Coronary artery (tissue), 2 donors: ENCODE measurements at regions not wholly inside any gene's neighbourhood (a gene's known extent, or its start where the extent isn't known, plus 50 kb on each side); places are given as distances from the start of the nearest gene placed in this dataset.

Source experiments
- DNase-seq: peaks from one replicate; pipeline ENCODE4 v3.0.0-alpha.2; 2017; ENCODE audit warnings: low spot score
- H3K27ac ChIP-seq, 2 donors: fragments of 200-600 bp; sonication (generic); one replicate each; pipeline ENCODE4 v1.5.1; 2016 to 2019
- H3K4me3 ChIP-seq: fragments of 200-600 bp; sonication (generic); 2 replicates; pipeline ENCODE4 v1.5.1; 2016; ENCODE audit warnings: mild to moderate bottlenecking, moderate library complexity
- CTCF ChIP-seq: fragments of 200-600 bp; sonication (generic); IDR thresholded peaks from one replicate; pipeline ENCODE4 v1.5.1; 2019; ENCODE audit warnings: antibody characterized with exemption

- no peak overlapping the region for H3K4me3 ChIP-seq
- TF ChIP-seq CTCF = no peak
- DNase-seq = no peak
- no peak overlapping the region for H3K27ac ChIP-seq
Measured at GRCh38 chr3:153599685-153600084, 437.7 kb downstream of the RAP2B start.

- Histone ChIP-seq H3K27ac (no peak overlapping the region), H3K4me3 (no peak overlapping the region)
- DNase-seq = no peak
- no peak for TF ChIP-seq CTCF
Measured at GRCh38 chr3:153600896-153601295, 438.9 kb downstream of the RAP2B start.

GRCh38 chr3:153601374-153601853, 439.4 kb downstream of the RAP2B start:
- DNase-seq = no peak
- TF ChIP-seq CTCF = no peak
- Histone ChIP-seq H3K4me3 (no peak overlapping the region), H3K27ac (no peak overlapping the region)

DNA sequence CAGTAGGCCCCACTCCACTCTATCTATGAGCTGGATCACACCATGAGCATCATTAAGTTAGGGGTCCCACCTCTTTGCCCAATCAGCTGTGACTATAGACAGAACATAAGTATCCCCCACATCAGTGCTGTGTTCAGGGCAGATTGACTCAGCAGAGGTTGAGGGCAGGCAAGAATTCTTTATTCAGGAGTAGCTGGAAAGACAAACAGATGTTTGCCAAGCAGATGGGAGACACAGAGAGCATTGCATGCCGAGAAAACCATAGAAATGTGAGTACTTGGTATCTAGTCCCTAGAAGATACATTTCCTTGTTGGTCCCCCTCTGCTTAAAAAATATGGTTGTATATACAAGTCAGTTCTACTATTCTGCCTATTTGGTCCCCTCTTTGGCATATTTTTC, 440.8 kb downstream of the RAP2B start:
- no peak overlapping the region for H3K27ac ChIP-seq
- no peak overlapping the region for H3K4me3 ChIP-seq
- no peak for DNase-seq
- no peak for TF ChIP-seq CTCF

GRCh38 chr3:153614140-153614539, 452.1 kb downstream of the RAP2B start:
- TF ChIP-seq CTCF = no peak

GRCh38 chr3:153614563-153614962, 452.5 kb downstream of the RAP2B start:
- no peak for TF ChIP-seq CTCF
- no peak overlapping the region for H3K4me3 ChIP-seq
- no peak overlapping the region for H3K27ac ChIP-seq
- no peak for DNase-seq

More at GRCh38 chr3:153614140-153614539, 452.1 kb downstream of the RAP2B start:
- Histone ChIP-seq H3K27ac (no peak overlapping the region), H3K4me3 (no peak overlapping the region)
- DNase-seq = no peak

DNA sequence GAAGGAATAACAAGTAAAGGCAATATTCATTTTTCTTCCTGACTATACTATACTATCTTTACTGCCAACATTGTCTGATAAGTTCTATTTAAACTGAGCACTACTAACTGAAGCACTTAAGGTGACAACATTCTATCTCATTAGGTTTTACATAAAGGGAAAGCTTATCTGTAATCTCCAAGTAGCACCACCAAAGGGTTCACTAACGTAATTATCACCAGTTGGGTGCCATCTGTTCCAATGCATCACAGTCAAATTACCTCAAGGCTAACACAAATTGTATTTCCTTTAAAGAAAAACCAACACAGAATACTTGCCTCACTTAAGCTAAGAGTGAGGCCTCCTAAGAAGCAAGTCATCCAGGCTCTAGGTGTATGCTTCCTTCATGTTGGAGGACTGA, 453.8 kb downstream of the RAP2B start:
- TF ChIP-seq CTCF = no peak
- DNase-seq = no peak
- H3K4me3 ChIP-seq = no peak overlapping the region
- H3K27ac ChIP-seq = no peak overlapping the region
